Nephron (organoid): ENCODE measurements at regions not wholly inside any gene's neighbourhood (a gene's known extent, or its start where the extent isn't known, plus 50 kb on each side); places are given as distances from the start of the nearest gene placed in this dataset.

Experiments used
- H3K27ac Mint-ChIP-seq, 3 experiments: 2 replicates each; pipeline ENCODE4 v1.8.0; 2020; ENCODE audit warnings: mixed read lengths in 3 of 3, mild to moderate bottlenecking in 2 of 3, moderate library complexity in 1 of 3
- H3K27me3 Mint-ChIP-seq: 2 replicates; pipeline ENCODE4 v1.8.0; 2021; ENCODE audit warnings: low read depth, mild to moderate bottlenecking, moderate library complexity, mixed read lengths
- H3K36me3 Mint-ChIP-seq: 2 replicates; pipeline ENCODE4 v1.8.0; 2020; ENCODE audit warnings: low read depth, mixed read lengths
- H3K4me1 Mint-ChIP-seq: 2 replicates; pipeline ENCODE4 v1.8.0; 2020; ENCODE audit warnings: mixed read lengths
- H3K4me3 Mint-ChIP-seq, 3 experiments: 2 replicates each; pipeline ENCODE4 v1.8.0; 2020; ENCODE audit warnings: mild to moderate bottlenecking in 3 of 3, mixed read lengths in 3 of 3, moderate library complexity in 2 of 3
- H3K9me3 Mint-ChIP-seq: 2 replicates; pipeline ENCODE4 v1.8.0; 2020; ENCODE audit warnings: mixed read lengths
- CTCF ChIP-seq, 3 experiments: fragments of 200-600 bp; sonication (generic); IDR thresholded peaks; one replicate each; pipeline ENCODE4 v1.5.0; 2021; ENCODE audit warnings: antibody characterized with exemption in 3 of 3; ENCODE audit not compliant: unreplicated experiment in 3 of 3

- peaks cover 24% of the 10 kb centered on the region for H3K9me3 Mint-ChIP-seq
- H3K27me3 Mint-ChIP-seq = no peaks in the 10 kb centered on the region
- no peak overlapping the region for H3K4me3 Mint-ChIP-seq
- no peaks in the 10 kb centered on the region for H3K36me3 Mint-ChIP-seq
- no peaks in the 10 kb centered on the region for H3K4me1 Mint-ChIP-seq
- no peak for TF ChIP-seq CTCF (IDR thresholded peaks at IDR 0.05; ENCODE audit: unreplicated experiment in 3 of 3)
- H3K27ac Mint-ChIP-seq = no peak overlapping the region
These were observed 218.4 kb upstream of the VRK2 start for GRCh38 chr2:57828221-57828620.

- no peak for TF ChIP-seq CTCF (IDR thresholded peaks at IDR 0.05; ENCODE audit: unreplicated experiment in 3 of 3)
- Mint-ChIP-seq H3K36me3 (no peaks in the 10 kb centered on the region), H3K4me3 (no peak overlapping the region)
These were observed 211.9 kb upstream of the VRK2 start for GRCh38 chr2:57834666-57835065.

GRCh38 chr2:57842531-57842930 is 204.1 kb upstream of the VRK2 start:
- Mint-ChIP-seq H3K4me3 (no peak overlapping the region), H3K4me1 (no peaks in the 10 kb centered on the region), H3K9me3 (peaks cover 3% of the 10 kb centered on the region), H3K27me3 (no peaks in the 10 kb centered on the region), H3K36me3 (no peaks in the 10 kb centered on the region), H3K27ac (no peak overlapping the region)
- TF ChIP-seq CTCF (IDR thresholded peaks at IDR 0.05; ENCODE audit: unreplicated experiment in 3 of 3) = no peak

More at GRCh38 chr2:57834666-57835065, 211.9 kb upstream of the VRK2 start:
- H3K4me1 Mint-ChIP-seq = no peaks in the 10 kb centered on the region
- H3K27ac Mint-ChIP-seq = no peak overlapping the region
- H3K27me3 Mint-ChIP-seq = no peaks in the 10 kb centered on the region
- H3K9me3 Mint-ChIP-seq = peaks cover 7% of the 10 kb centered on the region

GRCh38 chr2:57843158-57843557 is 203.4 kb upstream of the VRK2 start:
- Mint-ChIP-seq H3K4me3 (no peak overlapping the region), H3K27me3 (no peaks in the 10 kb centered on the region), H3K9me3 (peaks cover 3% of the 10 kb centered on the region), H3K27ac (no peak overlapping the region), H3K4me1 (no peaks in the 10 kb centered on the region), H3K36me3 (no peaks in the 10 kb centered on the region)
- TF ChIP-seq CTCF (IDR thresholded peaks at IDR 0.05; ENCODE audit: unreplicated experiment in 3 of 3) = no peak

GRCh38 chr2:57848723-57849122 is 197.9 kb upstream of the VRK2 start:
- H3K9me3 Mint-ChIP-seq = peaks cover 3% of the 10 kb centered on the region
- TF ChIP-seq CTCF (IDR thresholded peaks at IDR 0.05; ENCODE audit: unreplicated experiment in 3 of 3) = no peak
- H3K36me3 Mint-ChIP-seq = no peaks in the 10 kb centered on the region
- H3K4me1 Mint-ChIP-seq = no peaks in the 10 kb centered on the region
- no peak overlapping the region for H3K27ac Mint-ChIP-seq
- no peak overlapping the region for H3K4me3 Mint-ChIP-seq
- H3K27me3 Mint-ChIP-seq = no peaks in the 10 kb centered on the region

- peaks cover 3% of the 10 kb centered on the region for H3K9me3 Mint-ChIP-seq
- no peaks in the 10 kb centered on the region for H3K27me3 Mint-ChIP-seq
- H3K4me1 Mint-ChIP-seq = no peaks in the 10 kb centered on the region
- TF ChIP-seq CTCF (IDR thresholded peaks at IDR 0.05; ENCODE audit: unreplicated experiment in 3 of 3) = no peak
- no peak overlapping the region for H3K27ac Mint-ChIP-seq
- H3K36me3 Mint-ChIP-seq = no peaks in the 10 kb centered on the region
- no peak overlapping the region for H3K4me3 Mint-ChIP-seq
These were observed 196.8 kb upstream of the VRK2 start for GRCh38 chr2:57849843-57850242.
